Dendritic cell treated with granulocyte-macrophage colony-stimulating factor and Interleukin-4, amounts not matched to agents 40 ng/mL and 50 ng/mL, for 4 days (primary cell): ENCODE measurements at regions not wholly inside any gene's neighbourhood (a gene's known extent, or its start where the extent isn't known, plus 50 kb on each side); places are given as distances from the start of the nearest gene placed in this dataset.

Experiments used
- H3K27ac Mint-ChIP-seq: one replicate; pipeline ENCODE4 v1.8.0; 2022; ENCODE audit warnings: mild to moderate bottlenecking, mixed read lengths
- H3K27me3 Mint-ChIP-seq: one replicate; pipeline ENCODE4 v1.8.0; 2022; ENCODE audit warnings: mild to moderate bottlenecking, mixed read lengths
- H3K36me3 Mint-ChIP-seq: one replicate; pipeline ENCODE4 v1.8.0; 2022; ENCODE audit warnings: low read depth, mixed read lengths
- H3K4me1 Mint-ChIP-seq: one replicate; pipeline ENCODE4 v1.8.0; 2022; ENCODE audit warnings: low read depth, mixed read lengths
- H3K4me3 Mint-ChIP-seq: one replicate; pipeline ENCODE4 v1.8.0; 2022; ENCODE audit warnings: mild to moderate bottlenecking, moderate library complexity, mixed read lengths
- H3K9me3 Mint-ChIP-seq: one replicate; pipeline ENCODE4 v1.8.0; 2022; ENCODE audit warnings: mixed read lengths
- intact Hi-C: fragments of 100-400 bp; cut with micrococcal nuclease; formaldehyde crosslinking; loops from one replicate; pipeline ENCODE4 v1.15.0; 2022

DNA sequence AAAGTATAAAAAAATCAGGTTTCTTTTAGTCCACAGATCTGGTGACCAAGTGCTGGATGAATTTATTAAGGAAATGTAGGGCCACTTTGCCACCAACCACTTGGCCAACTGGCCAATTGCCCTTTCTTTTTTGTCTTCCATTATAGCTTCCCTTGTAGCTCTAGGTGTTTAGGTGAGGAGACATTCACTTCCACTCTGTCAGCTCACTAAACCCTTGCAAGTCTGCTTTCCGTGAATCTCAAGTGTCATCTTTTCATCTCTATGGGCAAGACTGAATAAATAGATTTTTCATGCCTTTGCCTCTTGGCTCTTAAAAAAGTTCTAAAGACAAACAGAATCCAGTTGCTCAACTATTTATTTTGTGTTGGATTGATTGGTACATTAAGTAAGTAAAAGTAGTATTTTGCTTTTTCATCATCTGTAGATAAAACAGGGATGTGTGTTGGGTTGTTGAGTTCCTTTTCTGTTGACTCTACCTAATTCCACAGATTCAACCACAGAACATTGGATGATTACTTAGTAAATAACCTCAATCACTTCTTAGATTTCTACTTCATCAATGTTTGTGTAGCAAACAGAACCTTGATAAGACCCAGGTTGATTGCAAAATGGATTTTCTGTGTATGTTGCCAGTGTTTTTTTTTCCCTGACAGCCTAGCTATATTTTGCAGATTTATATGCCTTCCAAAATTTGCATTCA, 68.1 kb upstream of the GRXCR1 start:
- H3K36me3 Mint-ChIP-seq: no peaks in the 10 kb centered on the region
- no peaks in the 10 kb centered on the region for H3K27me3 Mint-ChIP-seq
- no peaks in the 10 kb centered on the region for H3K4me1 Mint-ChIP-seq
- H3K4me3 Mint-ChIP-seq: no peak overlapping the region
- intact Hi-C loops: no loop called here
- no peak overlapping the region for H3K27ac Mint-ChIP-seq
- no peaks in the 10 kb centered on the region for H3K9me3 Mint-ChIP-seq

DNA sequence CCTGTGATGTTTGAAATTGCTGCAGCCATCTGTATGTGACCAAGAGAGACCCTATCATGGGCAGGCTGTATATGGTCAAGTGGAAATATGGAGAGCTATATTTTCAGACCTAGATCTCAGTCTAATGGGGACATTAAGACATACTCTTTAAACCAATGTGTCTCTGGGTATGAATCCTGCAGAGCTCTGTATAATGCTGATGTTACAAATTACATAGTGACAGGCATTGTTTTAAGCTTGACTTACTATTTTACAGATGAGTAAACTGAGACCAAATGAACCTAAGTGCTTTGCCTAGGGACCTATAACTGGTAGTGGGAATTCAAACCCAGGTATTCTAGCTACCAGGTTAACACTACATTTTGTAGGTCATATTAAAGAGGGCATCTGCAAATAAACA, 71.3 kb upstream of the GRXCR1 start:
- H3K4me3 Mint-ChIP-seq: no peak overlapping the region
- intact Hi-C loops: no loop called here
- no peak overlapping the region for H3K27ac Mint-ChIP-seq
- no peaks in the 10 kb centered on the region for H3K4me1 Mint-ChIP-seq
- H3K36me3 Mint-ChIP-seq: no peaks in the 10 kb centered on the region
- H3K9me3 Mint-ChIP-seq: no peaks in the 10 kb centered on the region
- H3K27me3 Mint-ChIP-seq: no peaks in the 10 kb centered on the region

DNA sequence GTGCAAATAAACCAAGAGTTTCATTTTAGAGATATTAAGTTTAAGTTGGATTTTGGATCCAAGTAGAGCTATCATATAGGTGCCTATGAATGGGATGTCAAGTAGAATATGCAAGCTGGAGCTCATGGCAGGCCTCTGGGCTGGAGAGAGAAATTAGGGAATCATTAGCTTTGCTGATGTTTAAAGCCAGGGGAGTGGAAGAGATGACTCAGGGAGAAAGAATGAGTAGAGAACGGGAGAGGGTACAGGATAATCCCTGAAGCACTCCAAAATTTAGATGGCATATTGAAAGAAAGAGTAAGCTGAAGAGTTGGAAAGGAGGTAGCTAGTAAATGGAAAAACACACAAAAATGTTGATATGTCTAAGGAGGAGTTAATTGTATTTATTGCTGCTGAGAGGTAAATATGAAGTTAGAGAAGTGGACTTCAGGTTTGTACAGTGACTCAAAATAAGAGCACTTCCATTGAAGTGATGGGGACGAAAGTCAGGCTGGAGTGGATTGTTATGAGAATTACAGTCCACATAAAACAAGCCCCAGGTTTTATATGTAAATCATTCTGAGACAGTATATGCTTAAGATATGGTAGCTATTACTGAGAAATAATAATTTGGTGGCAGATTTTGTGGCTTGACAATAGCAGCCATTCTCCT, 72.5 kb upstream of the GRXCR1 start:
- H3K4me1 Mint-ChIP-seq: no peaks in the 10 kb centered on the region

DNA sequence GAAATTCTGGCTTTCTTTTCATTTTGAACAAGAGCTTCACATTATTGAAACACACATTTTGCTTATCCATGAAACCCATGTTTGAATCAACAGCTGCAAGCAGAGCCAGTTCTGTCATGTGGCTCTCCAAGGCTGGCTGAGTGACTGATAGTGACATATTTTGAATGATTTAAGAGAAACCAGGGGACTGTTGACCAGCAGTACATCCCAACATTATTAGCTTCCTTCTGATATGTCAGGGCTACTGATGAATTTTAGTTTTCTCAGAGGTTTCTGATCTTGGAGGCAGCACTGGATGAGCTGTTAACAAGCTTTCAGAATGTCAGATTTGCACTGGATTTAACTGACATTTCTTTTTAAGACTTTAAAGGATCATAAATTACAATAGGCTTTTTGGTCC, 74.6 kb upstream of the GRXCR1 start:
- Mint-ChIP-seq H3K4me1 (no peaks in the 10 kb centered on the region), H3K9me3 (no peaks in the 10 kb centered on the region), H3K27ac (no peak overlapping the region), H3K4me3 (no peak overlapping the region), H3K27me3 (no peaks in the 10 kb centered on the region), H3K36me3 (no peaks in the 10 kb centered on the region)
- intact Hi-C loops: no loop called here

More for the DNA sequence above, 72.5 kb upstream of the GRXCR1 start:
- intact Hi-C loops: no loop called here
- Mint-ChIP-seq H3K4me3 (no peak overlapping the region), H3K27ac (no peak overlapping the region), H3K27me3 (no peaks in the 10 kb centered on the region), H3K36me3 (no peaks in the 10 kb centered on the region), H3K9me3 (no peaks in the 10 kb centered on the region)

DNA sequence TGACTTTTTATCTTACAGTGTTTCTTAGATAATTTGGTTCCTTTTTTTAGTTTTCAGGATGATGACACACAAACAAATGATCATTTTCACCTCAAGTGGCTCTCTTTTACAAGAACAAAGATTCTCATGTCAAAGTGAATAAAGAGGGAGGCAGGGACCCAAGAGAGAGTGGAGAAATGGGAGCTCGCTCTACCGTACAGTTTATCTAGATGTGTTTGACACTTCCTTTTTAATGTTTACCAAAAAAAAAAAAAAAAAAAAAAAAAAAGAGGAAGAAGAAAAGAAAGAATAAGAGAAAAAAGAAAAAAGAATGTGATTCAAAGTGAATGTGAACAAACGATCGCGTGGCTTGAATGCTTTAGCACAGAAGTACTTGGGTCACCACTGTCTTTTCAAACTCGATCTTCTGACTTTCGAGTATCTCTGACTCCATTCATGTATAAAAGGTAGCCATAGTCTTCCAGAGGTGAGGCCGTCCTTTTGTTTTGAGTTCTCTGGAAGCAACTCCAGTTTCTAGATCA, 75.6 kb upstream of the GRXCR1 start:
- H3K27ac Mint-ChIP-seq: no peak overlapping the region
- H3K9me3 Mint-ChIP-seq: no peaks in the 10 kb centered on the region

DNA sequence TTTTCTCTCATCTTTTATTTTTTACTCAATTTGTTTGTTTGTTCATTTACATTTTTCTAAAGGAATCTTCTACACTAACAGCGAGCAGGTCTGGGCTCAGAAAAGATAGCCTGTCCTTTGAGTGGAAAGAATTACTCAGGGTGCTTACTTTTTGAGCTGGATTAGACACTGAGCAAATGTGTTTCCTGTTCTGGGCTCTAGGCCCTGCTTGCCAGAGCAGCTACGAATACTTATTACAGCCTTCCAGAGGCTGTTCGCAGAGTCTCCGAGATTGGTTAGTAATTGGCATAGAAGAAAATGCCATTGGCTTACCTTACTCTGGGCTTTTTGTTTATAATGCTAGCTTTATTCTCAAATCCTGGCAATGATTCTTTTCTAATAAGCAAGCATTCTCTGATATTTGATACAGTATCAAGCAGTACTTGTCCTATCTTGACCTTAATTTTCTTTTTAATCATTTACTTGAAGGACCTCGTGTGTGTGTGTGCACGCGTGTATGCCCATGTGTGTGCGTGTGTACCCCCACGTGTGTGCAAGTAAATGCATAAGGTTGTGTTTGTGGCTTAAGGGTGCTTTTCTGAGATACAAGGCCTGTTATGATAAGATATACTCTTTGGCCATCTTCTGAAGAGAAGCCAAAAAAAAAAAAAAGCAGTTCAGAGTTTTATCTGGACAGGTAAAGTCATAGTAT, 76.2 kb upstream of the GRXCR1 start:
- H3K9me3 Mint-ChIP-seq: no peaks in the 10 kb centered on the region
- no peak overlapping the region for H3K27ac Mint-ChIP-seq
- H3K4me1 Mint-ChIP-seq: no peaks in the 10 kb centered on the region
- no peaks in the 10 kb centered on the region for H3K36me3 Mint-ChIP-seq
- intact Hi-C loops: no loop called here
- H3K4me3 Mint-ChIP-seq: no peak overlapping the region
- no peaks in the 10 kb centered on the region for H3K27me3 Mint-ChIP-seq

More for the DNA sequence above, 75.6 kb upstream of the GRXCR1 start:
- H3K4me1 Mint-ChIP-seq: no peaks in the 10 kb centered on the region
- no peak overlapping the region for H3K4me3 Mint-ChIP-seq
- intact Hi-C loops: no loop called here
- H3K36me3 Mint-ChIP-seq: no peaks in the 10 kb centered on the region
- no peaks in the 10 kb centered on the region for H3K27me3 Mint-ChIP-seq

DNA sequence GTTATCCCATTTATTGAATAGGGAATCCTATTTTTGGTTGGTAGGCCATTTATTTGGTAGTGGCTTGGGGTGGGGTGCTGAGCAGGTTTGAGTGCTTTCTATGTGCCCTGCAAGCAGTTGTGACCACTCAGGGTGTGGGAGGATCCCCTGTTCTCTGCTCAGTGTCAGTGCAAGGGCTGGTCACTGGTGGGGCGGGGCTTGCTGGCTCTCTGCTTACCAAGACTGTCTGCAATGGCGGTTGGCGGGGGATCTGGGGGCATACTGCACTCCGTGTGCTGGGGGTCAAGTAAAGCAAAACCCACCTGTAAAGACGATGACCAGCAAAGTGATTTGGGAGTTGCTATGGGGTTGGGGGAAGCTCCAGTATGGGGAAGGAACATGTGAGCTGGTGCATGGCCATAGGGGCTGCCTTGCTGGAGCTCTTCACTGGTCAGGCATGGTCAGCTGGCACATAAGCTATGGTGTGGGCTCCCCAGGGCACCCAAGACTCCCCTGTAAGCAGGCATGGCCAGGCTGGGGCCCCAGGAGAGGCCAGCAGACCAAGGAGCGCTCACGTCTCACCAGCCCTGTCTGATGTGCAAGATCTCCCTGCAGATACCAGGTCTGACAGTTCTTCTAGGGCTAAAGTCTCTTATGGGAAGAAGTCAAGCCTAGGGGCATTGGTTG, 83.0 kb upstream of the GRXCR1 start:
- Mint-ChIP-seq H3K27me3 (no peaks in the 10 kb centered on the region), H3K9me3 (no peaks in the 10 kb centered on the region), H3K4me1 (no peaks in the 10 kb centered on the region), H3K4me3 (no peak overlapping the region), H3K36me3 (no peaks in the 10 kb centered on the region), H3K27ac (no peak overlapping the region)
- intact Hi-C loops: no loop called here

DNA sequence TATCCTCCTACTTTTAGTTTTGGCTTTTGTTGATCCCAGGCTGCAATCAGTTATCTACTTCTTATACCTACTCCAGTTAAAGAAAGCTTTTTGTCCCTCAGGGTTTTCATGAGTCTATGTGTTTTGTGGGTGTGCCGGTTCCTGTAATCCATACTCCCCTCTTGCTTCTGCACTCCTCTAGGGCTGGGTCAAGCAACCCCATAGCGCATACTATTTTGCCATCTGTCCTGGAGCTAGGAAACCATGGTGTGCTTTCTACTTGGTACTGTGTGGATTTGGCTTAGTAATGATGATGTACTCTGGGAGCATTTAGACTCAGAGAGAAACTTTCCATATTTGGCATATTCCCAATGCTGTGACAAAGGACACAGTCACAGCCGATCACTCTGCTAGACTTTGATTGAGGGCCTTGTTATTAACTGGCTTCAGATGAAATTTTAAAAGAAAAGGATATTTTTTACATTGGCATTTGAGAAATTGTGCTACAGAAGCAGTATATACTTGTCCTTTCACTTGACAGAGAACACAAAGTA, 86.1 kb upstream of the GRXCR1 start:
- H3K27me3 Mint-ChIP-seq: no peaks in the 10 kb centered on the region
- H3K36me3 Mint-ChIP-seq: no peaks in the 10 kb centered on the region
- H3K4me1 Mint-ChIP-seq: no peaks in the 10 kb centered on the region
- H3K4me3 Mint-ChIP-seq: no peak overlapping the region
- H3K9me3 Mint-ChIP-seq: peaks cover 28% of the 10 kb centered on the region
- no peak overlapping the region for H3K27ac Mint-ChIP-seq
- intact Hi-C loops: no loop called here

DNA sequence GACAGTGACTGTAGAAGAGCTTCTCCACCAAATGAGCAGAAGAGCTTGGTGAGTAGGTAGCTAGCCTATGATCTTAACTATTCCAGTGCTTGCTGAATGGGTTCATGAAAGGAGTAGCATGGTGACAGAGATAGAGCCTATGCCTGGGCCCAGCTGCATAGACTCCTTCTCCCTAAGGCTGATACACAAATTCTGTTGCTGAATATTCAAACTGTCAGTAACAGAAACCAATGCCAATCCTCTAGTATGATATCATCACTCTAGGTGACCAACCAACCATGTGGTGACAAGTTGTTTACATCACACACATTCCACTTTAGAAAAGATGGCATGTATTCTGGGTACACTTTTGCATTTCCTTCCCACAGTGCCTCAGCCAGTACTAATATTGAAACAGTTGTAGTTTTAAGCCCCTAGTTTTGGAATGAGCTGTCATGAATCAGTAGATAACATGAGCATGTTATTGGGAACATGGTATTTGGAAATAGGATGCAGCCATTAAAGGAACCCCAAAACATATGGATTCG, 103.4 kb upstream of the GRXCR1 start:
- Mint-ChIP-seq H3K9me3 (peaks cover 8% of the 10 kb centered on the region), H3K36me3 (no peaks in the 10 kb centered on the region), H3K4me1 (no peaks in the 10 kb centered on the region), H3K27me3 (no peaks in the 10 kb centered on the region), H3K27ac (no peak overlapping the region), H3K4me3 (no peak overlapping the region)
- intact Hi-C loops: no loop called here

DNA sequence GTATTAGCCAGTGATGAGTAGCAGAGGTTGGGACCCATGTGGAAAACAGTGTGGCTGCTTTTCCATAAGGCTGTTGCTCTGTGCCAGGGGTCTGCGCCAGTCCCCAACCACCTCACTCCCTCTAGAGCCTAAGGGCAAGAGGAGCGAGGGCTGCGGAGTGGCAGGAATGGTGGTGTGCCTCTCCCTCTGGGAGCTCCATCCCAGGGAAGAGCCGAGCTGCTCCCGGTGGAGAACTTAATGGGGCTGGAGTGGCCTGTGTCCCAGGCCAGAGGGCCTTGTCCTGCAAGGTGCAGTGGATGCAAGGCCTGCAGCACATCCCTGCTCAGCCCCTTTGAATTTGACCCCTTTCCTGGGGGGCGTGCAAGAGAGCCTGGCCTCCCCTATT, 105.4 kb upstream of the GRXCR1 start:
- H3K36me3 Mint-ChIP-seq: no peaks in the 10 kb centered on the region
- H3K27ac Mint-ChIP-seq: no peak overlapping the region
- peaks cover 15% of the 10 kb centered on the region for H3K9me3 Mint-ChIP-seq
- H3K4me1 Mint-ChIP-seq: no peaks in the 10 kb centered on the region
- H3K4me3 Mint-ChIP-seq: no peak overlapping the region
- intact Hi-C loops: no loop called here
- H3K27me3 Mint-ChIP-seq: no peaks in the 10 kb centered on the region

DNA sequence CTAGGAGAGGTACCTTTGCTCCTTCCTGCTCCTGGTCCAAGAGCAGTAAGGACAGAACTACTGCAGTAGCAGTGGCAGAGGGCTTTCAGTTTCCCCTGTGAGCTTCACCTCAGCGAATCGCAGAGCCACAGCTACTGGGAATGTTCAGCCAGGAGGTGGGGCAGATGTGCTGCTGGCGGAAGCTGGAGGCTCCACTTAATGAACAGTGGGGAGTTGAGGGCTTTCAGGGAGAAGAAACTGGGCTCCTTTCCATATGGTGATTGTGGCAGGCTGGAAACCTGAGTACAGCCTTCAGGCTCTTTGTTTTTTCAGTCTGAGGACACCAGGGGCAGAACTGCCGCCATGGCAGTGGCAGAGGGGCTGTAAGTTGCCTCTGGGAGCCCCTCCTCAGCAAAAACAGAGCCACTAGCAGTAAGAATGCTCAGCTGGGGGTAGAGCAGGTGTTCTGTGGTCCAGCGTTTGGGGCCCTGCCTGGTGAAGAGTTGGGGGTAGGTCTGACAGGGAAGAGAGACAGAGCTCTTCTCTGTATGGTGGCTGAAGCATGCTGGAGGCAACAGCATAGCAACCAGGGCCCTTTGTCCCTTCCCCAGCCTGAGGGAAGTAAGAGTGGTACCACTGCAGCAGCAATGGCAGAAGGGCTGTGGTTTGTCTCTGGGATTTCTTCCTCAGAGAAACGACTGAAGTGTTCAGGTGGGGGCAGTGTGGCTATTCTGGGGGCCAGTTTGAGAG, 106.0 kb upstream of the GRXCR1 start:
- peaks cover 15% of the 10 kb centered on the region for H3K9me3 Mint-ChIP-seq
- intact Hi-C loops: no loop called here
- no peaks in the 10 kb centered on the region for H3K36me3 Mint-ChIP-seq
- H3K4me1 Mint-ChIP-seq: no peaks in the 10 kb centered on the region
- H3K27me3 Mint-ChIP-seq: no peaks in the 10 kb centered on the region
- H3K27ac Mint-ChIP-seq: no peak overlapping the region
- no peak overlapping the region for H3K4me3 Mint-ChIP-seq

DNA sequence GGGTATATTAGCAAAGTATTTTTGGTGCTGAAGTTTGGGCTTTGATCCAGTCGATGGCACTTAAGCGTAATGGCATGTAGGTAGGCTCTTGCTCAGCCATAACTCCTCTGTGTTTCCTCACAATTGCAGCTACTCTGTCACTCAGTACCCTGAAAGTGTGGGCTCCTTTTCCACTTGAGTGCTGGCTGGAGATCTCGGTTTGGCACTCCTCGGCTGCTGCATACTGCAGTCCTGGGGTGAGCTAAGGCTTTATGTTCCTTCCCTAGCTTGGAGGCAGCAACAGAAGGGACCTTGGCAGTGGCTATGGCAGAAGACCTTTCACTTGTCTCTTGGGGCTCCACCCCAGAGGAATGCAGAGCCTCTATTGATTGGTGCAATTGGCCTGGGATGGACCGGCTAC, 106.7 kb upstream of the GRXCR1 start:
- Mint-ChIP-seq H3K27me3 (no peaks in the 10 kb centered on the region), H3K4me1 (no peaks in the 10 kb centered on the region), H3K9me3 (peaks cover 15% of the 10 kb centered on the region), H3K36me3 (no peaks in the 10 kb centered on the region), H3K4me3 (no peak overlapping the region), H3K27ac (no peak overlapping the region)
- intact Hi-C loops: no loop called here

DNA sequence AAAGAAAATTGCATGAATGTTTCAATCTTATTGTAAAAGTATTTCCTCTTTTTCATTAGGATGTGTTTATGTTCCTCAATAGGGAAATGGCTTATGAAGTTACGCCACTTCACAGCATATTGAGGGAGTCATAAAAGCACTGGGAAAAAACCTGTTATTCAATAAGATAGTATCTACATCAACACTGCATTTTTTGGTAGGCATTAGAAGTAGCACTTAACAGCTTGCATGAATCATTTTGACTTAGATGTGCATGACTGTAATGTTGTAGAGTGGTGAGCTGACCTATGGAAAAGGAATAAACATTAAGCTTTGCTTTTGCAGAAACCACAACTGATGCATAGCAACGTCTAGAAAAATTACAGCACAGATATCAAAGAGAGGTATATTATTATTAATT, 111.2 kb upstream of the GRXCR1 start:
- Mint-ChIP-seq H3K4me3 (no peak overlapping the region), H3K36me3 (no peaks in the 10 kb centered on the region), H3K9me3 (peaks cover 15% of the 10 kb centered on the region), H3K27ac (no peak overlapping the region), H3K4me1 (no peaks in the 10 kb centered on the region), H3K27me3 (no peaks in the 10 kb centered on the region)
- intact Hi-C loops: no loop called here
